Medulla oblongata (tissue), 1 donor: ENCODE measurements at regions not wholly inside any gene's neighbourhood (a gene's known extent, or its start where the extent isn't known, plus 50 kb on each side); places are given as distances from the start of the nearest gene placed in this dataset.
"Not testable (repeated sequence)": the region's sequence is repeated elsewhere in the genome, so short reads cannot be mapped to it uniquely, and the experiment has no call there.

Source experiments
- DNase-seq: peaks from one replicate; pipeline ENCODE4 v3.0.0-alpha.2; 2015; ENCODE audit errors: extremely low spot score

DNA sequence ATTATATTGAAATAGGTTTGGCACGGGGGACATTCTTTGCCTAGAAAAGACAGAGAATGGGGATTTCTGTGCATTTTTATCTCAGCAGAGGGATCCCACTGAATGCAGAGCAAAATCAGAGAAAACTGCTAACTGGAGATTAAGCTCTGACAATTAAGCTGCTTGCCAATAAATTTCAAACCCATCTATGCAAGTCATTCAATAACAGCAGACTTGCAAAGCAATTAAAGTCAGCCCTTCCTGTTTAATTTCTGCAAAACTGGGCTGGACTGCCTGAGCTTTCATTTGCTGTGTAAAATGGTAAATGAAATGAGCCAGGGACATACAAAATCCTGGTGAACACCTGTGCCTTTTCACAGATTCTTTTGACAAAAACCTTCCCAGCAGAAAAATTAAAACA lies 1273.9 kb upstream of the CNTN5 start:
- DNase-seq: no peak

- DNase-seq: no peak
Measured at GRCh38 chr11:97751405-97751804, 1269.3 kb upstream of the CNTN5 start.

DNA sequence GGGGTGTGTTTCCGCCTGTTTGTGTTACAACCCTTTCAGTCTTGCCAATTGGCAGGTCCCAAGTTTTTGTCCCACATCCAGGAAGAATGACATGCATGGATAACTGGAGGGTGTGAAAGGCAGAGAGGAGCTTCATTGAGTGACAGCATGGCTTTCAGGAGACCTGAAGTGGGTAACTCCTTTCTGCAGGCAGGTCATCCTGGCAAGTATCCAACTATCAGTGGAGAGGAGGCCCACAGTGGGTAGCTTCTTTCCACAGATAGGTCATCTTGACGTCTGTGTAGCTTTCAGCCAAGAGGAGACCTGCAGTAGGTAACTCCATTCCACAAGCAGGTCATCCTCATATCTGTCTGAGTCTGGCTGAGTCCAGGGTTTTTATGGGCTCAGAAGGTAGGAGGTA lies 1268.8 kb upstream of the CNTN5 start:
- no peak for DNase-seq

DNA sequence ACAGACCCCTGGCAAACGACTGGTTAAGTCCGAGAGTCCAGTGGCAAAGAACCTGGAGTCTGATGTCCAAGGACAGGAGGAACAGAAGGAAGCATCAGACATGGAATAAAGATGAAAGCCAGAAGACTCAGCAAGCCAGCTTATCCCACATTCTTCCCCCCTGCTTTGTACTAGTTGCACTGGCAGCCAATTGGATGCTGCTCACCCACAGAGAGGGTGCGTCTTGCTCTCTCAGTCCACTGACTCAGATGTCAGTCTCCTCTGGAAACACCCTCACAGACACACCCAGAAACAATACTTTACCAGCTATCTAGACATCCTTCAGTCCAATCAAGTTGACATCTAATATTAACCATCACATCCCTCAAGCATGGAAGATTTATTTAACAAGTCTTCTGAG lies 1265.8 kb upstream of the CNTN5 start:
- no peak for DNase-seq

- no peak for DNase-seq
Measured at GRCh38 chr11:97756571-97757335, 1264.0 kb upstream of the CNTN5 start.

DNA sequence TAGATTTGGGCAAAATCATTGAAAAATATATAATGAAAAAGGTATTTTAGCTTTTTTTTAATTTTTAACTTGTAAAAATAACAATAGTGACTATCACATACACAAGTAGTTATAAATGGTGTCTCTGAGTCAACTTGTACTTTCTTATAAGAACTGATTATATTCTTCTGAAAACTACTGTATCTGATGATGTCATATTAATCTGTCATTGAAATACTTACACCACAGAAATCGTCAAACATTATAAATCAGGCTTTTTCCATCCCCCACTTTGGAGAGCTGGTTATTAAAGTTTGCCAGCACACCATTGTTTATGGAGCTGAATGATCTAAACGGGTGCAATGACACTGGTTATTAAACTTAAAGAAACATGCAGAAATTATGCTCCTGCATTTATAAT lies 1259.6 kb upstream of the CNTN5 start:
- DNase-seq: no peak

GRCh38 chr11:97764193-97764592 lies 1256.6 kb upstream of the CNTN5 start:
- DNase-seq: no peak

DNA sequence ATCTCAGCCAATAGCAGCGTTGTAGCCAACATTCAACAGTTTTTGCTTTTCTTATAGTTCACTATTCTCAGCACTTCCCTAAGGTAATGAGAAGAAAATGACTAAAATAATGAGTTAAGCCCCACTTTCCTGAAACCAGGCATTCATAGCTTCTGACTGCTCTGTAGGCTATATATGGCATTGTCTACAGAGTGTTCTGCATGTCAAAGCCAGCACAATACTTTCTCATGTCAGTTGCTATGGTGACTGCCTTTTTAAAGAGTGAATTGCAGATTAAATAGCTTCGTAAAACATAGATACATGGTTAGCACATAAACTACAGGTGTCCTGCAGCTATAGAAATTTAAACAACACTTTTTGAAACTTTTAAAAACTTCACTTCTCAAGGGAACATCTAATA lies 1256.1 kb upstream of the CNTN5 start:
- no peak for DNase-seq

- no peak for DNase-seq
Measured at GRCh38 chr11:97770570-97770969, 1250.2 kb upstream of the CNTN5 start.

DNA sequence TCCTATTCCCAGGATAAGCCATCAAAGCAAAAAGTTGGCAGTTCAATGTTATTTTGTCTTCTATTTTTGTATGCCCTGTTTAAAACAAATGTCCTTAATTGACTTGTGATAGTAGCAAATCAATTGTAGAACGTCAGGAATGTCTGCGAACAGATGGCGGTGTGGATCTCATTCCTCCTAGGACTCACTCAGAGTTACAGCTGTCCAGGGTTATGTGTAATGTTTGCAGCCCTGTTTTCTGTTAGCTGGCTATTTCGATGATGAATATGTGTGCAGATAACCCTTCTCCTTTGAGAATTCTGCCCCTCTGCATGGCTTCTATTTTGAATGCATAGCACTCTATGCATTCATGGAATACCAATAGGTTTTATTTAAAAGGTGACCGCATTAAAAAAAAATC lies 1248.0 kb upstream of the CNTN5 start:
- DNase-seq: no peak

DNA sequence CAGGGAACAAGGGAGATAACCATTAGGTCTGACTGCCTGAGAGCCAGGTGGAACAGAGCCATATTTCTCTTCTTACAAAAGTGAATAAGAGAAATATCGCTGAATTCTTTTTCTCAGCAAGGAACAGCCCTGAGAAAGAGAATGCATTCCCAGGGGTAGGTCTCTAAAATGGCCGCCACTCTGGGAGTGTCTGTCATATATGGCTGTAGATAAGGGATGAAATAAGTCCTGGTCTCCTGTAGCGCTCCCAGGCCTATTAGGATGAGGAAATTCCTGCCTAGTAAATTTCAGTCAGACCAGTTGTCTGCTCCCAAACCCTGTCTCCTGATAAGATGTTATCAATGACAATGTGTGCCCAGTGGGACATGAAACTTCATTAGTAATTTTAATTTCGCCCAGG lies 1236.4 kb upstream of the CNTN5 start:
- DNase-seq: not testable (repeated sequence)

- DNase-seq: no peak
Measured at GRCh38 chr11:97786961-97787360, 1233.8 kb upstream of the CNTN5 start.

- DNase-seq: no peak
Measured at GRCh38 chr11:97794876-97795275, 1225.9 kb upstream of the CNTN5 start.

GRCh38 chr11:97800891-97801290 lies 1219.9 kb upstream of the CNTN5 start:
- DNase-seq: no peak

DNA sequence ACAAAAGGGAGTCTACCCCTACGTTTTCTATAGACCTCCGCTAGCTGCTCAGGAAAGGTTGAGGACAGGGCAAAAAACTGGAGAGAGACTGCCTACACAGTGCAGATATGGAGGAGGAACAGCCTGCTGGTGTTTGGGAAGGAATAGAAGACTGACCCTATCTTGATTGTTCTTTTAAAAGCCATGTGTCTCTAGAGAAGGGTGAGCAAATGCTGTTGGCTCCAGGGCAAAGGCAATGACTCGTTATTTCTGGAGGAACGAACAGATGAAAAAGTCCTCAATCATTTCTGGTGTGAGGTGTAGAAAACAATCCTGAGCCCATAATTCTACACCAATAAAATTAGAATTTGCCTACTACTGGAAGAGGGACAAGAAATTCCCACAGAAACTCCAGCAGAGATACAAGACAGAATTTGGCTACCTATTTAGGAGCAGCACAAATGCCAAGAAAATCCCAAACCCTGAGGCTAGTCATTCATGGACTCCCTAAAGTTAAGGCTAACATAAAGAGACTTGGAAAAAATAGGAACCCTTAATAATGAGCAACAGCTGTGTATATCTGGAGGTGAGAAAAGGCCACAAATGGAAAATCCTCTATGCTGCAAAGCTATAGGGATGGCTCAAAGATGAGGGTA lies 1206.3 kb upstream of the CNTN5 start:
- no peak for DNase-seq

GRCh38 chr11:97815667-97816066 lies 1205.1 kb upstream of the CNTN5 start:
- DNase-seq: no peak

DNA sequence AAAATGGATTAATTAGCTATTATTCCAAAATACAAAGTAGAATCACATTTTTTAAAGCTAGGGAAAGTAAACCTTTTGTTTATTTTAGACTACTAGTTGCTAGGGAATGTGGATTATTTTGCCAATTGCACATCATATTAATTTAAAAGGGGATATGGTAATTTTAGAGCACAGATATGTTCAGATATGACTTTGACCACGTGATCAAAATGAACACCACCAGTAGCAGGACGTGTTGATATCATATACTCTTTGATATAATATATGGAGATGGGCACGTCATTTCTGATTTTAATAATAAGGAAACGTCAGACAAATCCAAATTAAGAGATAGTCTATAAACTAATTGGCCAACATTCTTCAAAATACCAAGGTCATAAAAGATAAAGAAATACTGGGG lies 1188.3 kb upstream of the CNTN5 start:
- no peak for DNase-seq

- DNase-seq: no peak
Measured at GRCh38 chr11:97833412-97833811, 1187.3 kb upstream of the CNTN5 start.

- DNase-seq: no peak
Measured at GRCh38 chr11:97844016-97844415, 1176.7 kb upstream of the CNTN5 start.

GRCh38 chr11:97847730-97848129 lies 1173.0 kb upstream of the CNTN5 start:
- no peak for DNase-seq

DNA sequence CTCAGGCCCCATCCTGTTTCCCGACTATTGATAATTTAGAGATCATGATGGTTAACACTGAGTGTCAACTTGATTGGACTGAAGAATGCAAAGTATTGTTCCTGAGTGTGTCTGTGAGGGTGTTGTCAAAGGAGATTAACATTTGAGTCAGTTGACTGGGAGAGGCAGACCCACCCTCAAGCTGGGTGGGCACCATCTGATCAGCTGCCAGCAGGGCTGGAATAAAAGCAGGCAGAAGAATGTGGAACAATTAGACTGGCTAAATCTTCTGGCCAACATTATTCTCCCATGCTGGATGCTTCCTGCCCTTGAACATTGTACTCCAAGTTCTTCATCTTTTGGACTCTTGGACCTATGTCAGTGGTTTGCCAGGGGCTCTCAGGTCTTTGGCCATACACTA lies 1170.0 kb upstream of the CNTN5 start:
- no peak for DNase-seq

- DNase-seq: no peak
Measured at GRCh38 chr11:97854357-97854756, 1166.4 kb upstream of the CNTN5 start.

GRCh38 chr11:97854877-97855276 lies 1165.9 kb upstream of the CNTN5 start:
- DNase-seq: no peak

- no peak for DNase-seq
Measured at GRCh38 chr11:97856666-97857065, 1164.1 kb upstream of the CNTN5 start.
